Liver (tissue), 2 donors: ENCODE measurements at regions not wholly inside any gene's neighbourhood (a gene's known extent, or its start where the extent isn't known, plus 50 kb on each side); places are given as distances from the start of the nearest gene placed in this dataset.

ENCODE experiments used
- FOXA1 ChIP-seq: IDR thresholded peaks from 2 replicates; pipeline ENCODE4 v1.6.1; 2016; ENCODE audit warnings: antibody characterized with exemption
- SP1 ChIP-seq: IDR thresholded peaks from 2 replicates; pipeline ENCODE4 v1.6.1; 2018; ENCODE audit warnings: antibody characterized with exemption, mild to moderate bottlenecking
- TAF1 ChIP-seq: conservative IDR thresholded peaks from 2 replicates; pipeline ENCODE4 v1.6.1; 2016; ENCODE audit warnings: antibody characterized with exemption, mild to moderate bottlenecking
- YY1 ChIP-seq: IDR thresholded peaks from 2 replicates; pipeline ENCODE4 v1.6.1; 2016; ENCODE audit warnings: antibody characterized with exemption, mild to moderate bottlenecking
- TF ChIP-seq, protein P1 (sequence below): IDR thresholded peaks from 2 replicates; pipeline ENCODE4 v1.6.1; 2016; ENCODE audit warnings: antibody characterized with exemption
- donor health status: healthy.

DNA sequence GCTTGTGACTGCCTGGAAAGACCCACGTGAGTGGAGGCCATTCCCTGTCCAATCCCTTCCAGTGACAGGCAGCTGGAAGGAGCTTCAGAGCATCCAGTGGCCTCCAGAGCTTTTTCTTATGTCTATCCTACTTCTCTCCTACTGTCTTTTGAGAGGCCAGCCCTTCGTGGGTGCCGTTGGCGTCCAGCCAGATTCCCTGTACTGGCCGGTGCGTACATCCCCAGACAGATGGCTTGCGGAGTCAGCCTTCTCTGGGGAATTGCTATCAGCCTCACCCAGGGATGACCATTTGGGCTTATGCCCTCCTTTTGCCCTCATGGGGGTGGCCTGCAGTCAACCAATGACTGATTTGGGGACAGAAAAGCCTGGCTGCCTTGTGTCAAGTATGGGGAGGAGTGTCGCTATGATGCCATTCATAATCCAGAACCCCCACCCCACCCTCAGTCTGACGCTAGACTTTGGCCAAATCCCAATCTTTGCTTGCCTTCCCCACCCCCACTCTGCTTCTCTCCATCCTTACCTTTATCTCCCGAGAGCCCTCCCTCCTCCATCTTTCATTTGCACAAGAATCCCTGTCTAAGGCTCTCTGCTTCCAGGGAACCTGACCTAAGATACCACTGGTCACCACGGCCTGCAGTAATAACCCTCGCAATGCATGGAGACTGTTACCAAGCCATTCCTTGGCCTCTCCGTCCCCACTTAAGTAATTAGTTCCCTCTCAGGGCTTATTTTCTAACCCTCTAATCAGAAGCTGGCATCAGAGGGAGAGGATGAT, 150.3 kb upstream of the BCOR start:
- no peak for TF ChIP-seq SP1
- no peak for TF ChIP-seq FOXA1
- no peak for TF ChIP-seq YY1
- TF ChIP-seq, protein P1, sequence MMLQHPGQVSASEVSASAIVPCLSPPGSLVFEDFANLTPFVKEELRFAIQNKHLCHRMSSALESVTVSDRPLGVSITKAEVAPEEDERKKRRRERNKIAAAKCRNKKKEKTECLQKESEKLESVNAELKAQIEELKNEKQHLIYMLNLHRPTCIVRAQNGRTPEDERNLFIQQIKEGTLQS: no peak
- TF ChIP-seq TAF1: no peak
